HFFc6 (cell line): ENCODE measurements at regions not wholly inside any gene's neighbourhood (a gene's known extent, or its start where the extent isn't known, plus 50 kb on each side); places are given as distances from the start of the nearest gene placed in this dataset.

Experiments used
- DNase-seq: peaks from one replicate; pipeline ENCODE4 v3.0.0-alpha.2; 2018
- H3K27ac Mint-ChIP-seq: 2 replicates; pipeline ENCODE4 v1.8.0; 2020; ENCODE audit warnings: mild to moderate bottlenecking, mixed read lengths
- H3K27me3 Mint-ChIP-seq: 2 replicates; pipeline ENCODE4 v1.8.0; 2021; ENCODE audit warnings: mild to moderate bottlenecking, moderate library complexity, mixed read lengths; ENCODE audit not compliant: insufficient read depth
- H3K36me3 Mint-ChIP-seq: 2 replicates; pipeline ENCODE4 v1.8.0; 2021; ENCODE audit warnings: low read depth, mixed read lengths
- H3K4me1 Mint-ChIP-seq: 2 replicates; pipeline ENCODE4 v1.8.0; 2020; ENCODE audit warnings: low read depth, mixed read lengths
- H3K4me3 Mint-ChIP-seq: 2 replicates; pipeline ENCODE4 v1.8.0; 2020; ENCODE audit warnings: mild to moderate bottlenecking, moderate library complexity, mixed read lengths
- H3K9me3 Mint-ChIP-seq: 2 replicates; pipeline ENCODE4 v1.8.0; 2020; ENCODE audit warnings: mild to moderate bottlenecking, mixed read lengths
- TF ChIP-seq, protein P1 (sequence below): fragments of 200-600 bp; sonication (generic); IDR thresholded peaks from 2 replicates; pipeline ENCODE4 v1.5.0; 2021; ENCODE audit warnings: antibody characterized with exemption, mild to moderate bottlenecking

DNA sequence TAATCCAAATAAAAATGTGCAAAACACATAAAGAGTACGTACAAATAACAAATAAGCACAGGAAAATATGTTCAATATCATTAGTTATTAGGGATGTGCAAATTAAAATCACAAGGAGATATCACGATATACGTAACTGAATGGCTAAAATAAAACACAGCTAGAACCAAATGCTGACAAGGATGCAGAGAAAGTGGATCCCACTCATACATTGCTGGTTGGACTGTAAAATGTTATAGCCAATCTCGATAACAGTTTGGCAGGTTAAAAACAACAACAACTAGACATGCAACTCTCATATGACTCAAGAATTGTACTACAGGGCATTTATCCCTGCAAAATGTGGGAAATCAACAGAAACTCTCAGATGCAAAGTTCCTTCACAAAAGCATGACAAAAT is 553.9 kb downstream of the ADCYAP1 start:
- H3K4me1 Mint-ChIP-seq, result no peaks in the 10 kb centered on the region
- H3K27ac Mint-ChIP-seq, result no peak overlapping the region
- no peaks in the 10 kb centered on the region for H3K36me3 Mint-ChIP-seq
- TF ChIP-seq, protein P1, sequence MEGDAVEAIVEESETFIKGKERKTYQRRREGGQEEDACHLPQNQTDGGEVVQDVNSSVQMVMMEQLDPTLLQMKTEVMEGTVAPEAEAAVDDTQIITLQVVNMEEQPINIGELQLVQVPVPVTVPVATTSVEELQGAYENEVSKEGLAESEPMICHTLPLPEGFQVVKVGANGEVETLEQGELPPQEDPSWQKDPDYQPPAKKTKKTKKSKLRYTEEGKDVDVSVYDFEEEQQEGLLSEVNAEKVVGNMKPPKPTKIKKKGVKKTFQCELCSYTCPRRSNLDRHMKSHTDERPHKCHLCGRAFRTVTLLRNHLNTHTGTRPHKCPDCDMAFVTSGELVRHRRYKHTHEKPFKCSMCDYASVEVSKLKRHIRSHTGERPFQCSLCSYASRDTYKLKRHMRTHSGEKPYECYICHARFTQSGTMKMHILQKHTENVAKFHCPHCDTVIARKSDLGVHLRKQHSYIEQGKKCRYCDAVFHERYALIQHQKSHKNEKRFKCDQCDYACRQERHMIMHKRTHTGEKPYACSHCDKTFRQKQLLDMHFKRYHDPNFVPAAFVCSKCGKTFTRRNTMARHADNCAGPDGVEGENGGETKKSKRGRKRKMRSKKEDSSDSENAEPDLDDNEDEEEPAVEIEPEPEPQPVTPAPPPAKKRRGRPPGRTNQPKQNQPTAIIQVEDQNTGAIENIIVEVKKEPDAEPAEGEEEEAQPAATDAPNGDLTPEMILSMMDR, result no peak
- no peak overlapping the region for H3K4me3 Mint-ChIP-seq
- no peak for DNase-seq
- peaks cover 54% of the 10 kb centered on the region for H3K9me3 Mint-ChIP-seq
- no peaks in the 10 kb centered on the region for H3K27me3 Mint-ChIP-seq

DNA sequence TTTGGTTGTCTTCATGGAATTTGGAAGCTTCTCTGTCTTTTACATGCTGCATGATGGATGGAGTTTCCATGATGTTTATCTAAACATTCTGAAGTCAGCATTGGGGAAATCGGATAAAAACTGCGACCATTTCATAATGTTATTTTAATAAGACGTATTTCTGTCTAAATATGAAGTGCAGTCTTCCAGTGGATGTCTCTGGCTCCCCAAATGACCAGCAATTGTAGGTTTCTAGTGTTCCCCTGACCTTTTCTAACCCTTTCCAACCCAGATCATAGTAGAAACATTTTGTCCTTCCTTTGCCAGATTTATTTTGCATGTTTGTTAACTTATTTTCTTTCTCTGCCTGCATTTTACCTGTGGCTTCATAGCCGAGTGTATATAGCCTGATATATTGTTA is 559.3 kb downstream of the ADCYAP1 start:
- no peak for DNase-seq
- Mint-ChIP-seq H3K9me3 (peaks cover 35% of the 10 kb centered on the region), H3K27ac (no peak overlapping the region), H3K4me1 (no peaks in the 10 kb centered on the region), H3K4me3 (no peak overlapping the region), H3K27me3 (no peaks in the 10 kb centered on the region), H3K36me3 (no peaks in the 10 kb centered on the region; the same call in 1 of the 2 replicates)
- TF ChIP-seq, protein P1, result no peak

DNA sequence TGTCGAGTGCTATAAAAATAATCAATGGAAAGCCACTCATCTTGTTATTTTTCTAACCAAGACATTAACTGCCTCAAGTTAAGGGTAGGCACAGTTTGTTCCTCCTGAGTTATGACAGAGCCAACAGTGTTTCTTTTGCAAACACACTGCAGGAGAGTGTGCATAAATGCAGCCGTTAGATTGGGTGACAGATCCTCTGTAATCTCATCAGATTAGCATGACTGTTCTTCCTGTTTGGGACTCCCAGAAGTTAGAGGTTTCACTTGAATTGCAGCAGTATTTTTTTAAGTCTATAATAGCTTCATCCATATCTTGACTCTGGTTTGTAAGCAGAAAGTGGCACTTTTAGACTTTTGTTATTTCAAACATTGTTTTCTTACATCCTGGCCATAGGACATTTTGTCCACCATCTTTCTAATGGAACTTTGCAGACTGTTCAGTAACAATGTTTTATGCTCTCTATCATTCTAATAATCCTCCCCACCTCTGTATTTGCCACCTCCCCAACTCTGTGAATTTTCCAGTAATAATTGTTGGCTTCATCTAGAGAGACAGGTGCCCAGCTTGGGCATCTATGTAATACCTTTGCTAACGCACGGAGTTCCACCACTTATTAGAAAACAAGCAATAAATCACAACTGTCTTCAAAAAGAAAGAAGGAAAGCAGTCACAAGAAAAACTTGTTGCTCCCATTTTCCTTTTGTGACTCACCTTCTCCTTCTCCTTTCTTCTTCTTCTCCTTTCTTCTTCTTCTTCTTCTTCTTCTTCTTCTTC is 560.0 kb downstream of the ADCYAP1 start:
- no peak overlapping the region for H3K4me3 Mint-ChIP-seq
- no peaks in the 10 kb centered on the region for H3K27me3 Mint-ChIP-seq
- no peak for DNase-seq
- peaks cover 38% of the 10 kb centered on the region for H3K9me3 Mint-ChIP-seq
- H3K4me1 Mint-ChIP-seq, result no peaks in the 10 kb centered on the region
- TF ChIP-seq, protein P1, result no peak
- no peak overlapping the region for H3K27ac Mint-ChIP-seq
- H3K36me3 Mint-ChIP-seq, result no peaks in the 10 kb centered on the region; the same call in 1 of the 2 replicates

DNA sequence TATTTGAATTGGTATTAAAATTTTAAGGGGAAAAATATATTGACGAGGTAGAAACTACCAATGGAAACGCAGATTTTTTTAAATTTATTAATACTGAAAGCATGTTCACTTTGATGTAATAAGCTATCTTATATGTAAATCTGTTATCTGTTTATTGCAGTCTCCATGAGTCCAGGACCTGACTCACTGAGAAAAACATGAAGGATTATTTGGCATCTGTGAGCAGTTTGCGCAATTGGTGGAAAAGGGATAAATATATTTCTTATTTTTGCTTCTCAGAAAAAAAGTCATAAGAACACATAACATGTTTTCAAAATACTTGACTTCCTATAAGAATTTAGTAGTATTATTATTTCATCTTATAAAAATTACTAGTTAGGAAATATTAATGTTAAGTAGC is 561.4 kb downstream of the ADCYAP1 start:
- DNase-seq, result no peak
- TF ChIP-seq, protein P1, result no peak
- Mint-ChIP-seq H3K27ac (no peak overlapping the region), H3K9me3 (peaks cover 37% of the 10 kb centered on the region), H3K36me3 (no peaks in the 10 kb centered on the region; the same call in 1 of the 2 replicates), H3K27me3 (no peaks in the 10 kb centered on the region), H3K4me3 (no peak overlapping the region), H3K4me1 (no peaks in the 10 kb centered on the region)

DNA sequence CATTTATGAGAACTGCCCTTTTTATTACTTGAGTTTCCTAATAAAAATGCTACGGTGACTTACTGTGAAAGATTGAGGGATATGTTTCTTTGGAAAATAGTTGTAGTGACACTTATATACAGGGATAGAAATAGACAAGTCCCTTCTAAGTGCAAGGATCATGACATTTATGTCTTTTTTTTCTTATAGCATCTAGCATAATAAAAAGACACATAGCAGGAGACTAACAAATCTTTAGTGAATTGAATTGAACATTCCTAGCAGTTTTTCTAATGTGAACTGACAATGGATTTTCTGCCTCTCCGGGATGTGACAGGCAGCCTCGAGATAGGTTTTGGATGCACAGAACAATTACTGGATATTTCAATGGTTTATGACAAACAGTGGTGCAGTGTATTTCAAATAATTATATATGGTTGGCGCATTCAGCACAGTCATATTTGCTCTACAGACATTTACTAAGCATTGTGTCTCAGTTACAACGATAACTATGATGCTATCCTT is 562.8 kb downstream of the ADCYAP1 start:
- no peaks in the 10 kb centered on the region for H3K27me3 Mint-ChIP-seq
- no peaks in the 10 kb centered on the region; the same call in 1 of the 2 replicates for H3K36me3 Mint-ChIP-seq
- H3K4me1 Mint-ChIP-seq, result no peaks in the 10 kb centered on the region
- H3K9me3 Mint-ChIP-seq, result peaks cover 42% of the 10 kb centered on the region
- TF ChIP-seq, protein P1, result no peak
- no peak overlapping the region for H3K27ac Mint-ChIP-seq
- no peak for DNase-seq
- H3K4me3 Mint-ChIP-seq, result no peak overlapping the region
